Type B pancreatic cell (in vitro differentiated cells): ENCODE measurements at regions not wholly inside any gene's neighbourhood (a gene's known extent, or its start where the extent isn't known, plus 50 kb on each side); places are given as distances from the start of the nearest gene placed in this dataset.

Experiments
- DNase-seq: peaks from one replicate; pipeline ENCODE4 v3.0.0; 2021; ENCODE audit warnings: mixed read lengths; ENCODE audit not compliant: unreplicated experiment; ENCODE audit errors: extremely low spot score
- H3K27ac Mint-ChIP-seq: 2 replicates; pipeline ENCODE4 v1.8.0; 2021; ENCODE audit warnings: mild to moderate bottlenecking, mixed read lengths
- H3K27me3 Mint-ChIP-seq: 2 replicates; pipeline ENCODE4 v1.8.0; 2021; ENCODE audit warnings: mixed read lengths
- H3K36me3 Mint-ChIP-seq: 2 replicates; pipeline ENCODE4 v1.8.0; 2021; ENCODE audit warnings: mixed read lengths
- H3K4me1 Mint-ChIP-seq: one replicate; pipeline ENCODE4 v1.8.0; 2021; ENCODE audit warnings: mixed read lengths; ENCODE audit not compliant: unreplicated experiment
- H3K4me3 Mint-ChIP-seq: 2 replicates; pipeline ENCODE4 v1.8.0; 2021; ENCODE audit warnings: mild to moderate bottlenecking, mixed read lengths
- H3K9me3 Mint-ChIP-seq: 2 replicates; pipeline ENCODE4 v1.8.0; 2021; ENCODE audit warnings: mixed read lengths
- TF ChIP-seq, protein P1 (sequence below): fragments of 200-600 bp; sonication (generic); conservative IDR thresholded peaks from 2 replicates; pipeline ENCODE4 v1.5.0; 2021; ENCODE audit warnings: antibody characterized with exemption, mild to moderate bottlenecking

DNA sequence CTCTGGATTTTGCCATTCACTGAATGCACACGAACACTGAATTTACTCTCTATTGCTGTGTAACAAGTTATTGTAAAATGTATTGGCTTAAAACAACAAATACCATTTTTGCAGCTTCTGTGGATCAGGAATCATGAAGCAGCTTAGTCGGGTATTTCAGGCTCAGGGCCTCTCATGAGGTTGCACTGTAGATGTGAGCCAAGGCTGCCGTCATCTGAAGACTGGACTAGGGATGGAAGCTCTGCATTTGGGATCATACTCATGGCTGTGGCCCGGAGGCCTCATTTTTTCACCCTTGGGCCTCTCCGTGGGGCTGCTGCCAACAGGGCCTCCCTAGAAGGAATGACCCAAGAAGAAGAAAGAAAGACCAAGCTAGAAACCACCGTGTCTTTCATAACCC is 492.4 kb upstream of the CDH4 start:
- Mint-ChIP-seq H3K27me3 (peaks cover 3% of the 10 kb centered on the region), H3K4me1 (no peaks in the 10 kb centered on the region), H3K9me3 (no peaks in the 10 kb centered on the region), H3K4me3 (no peak overlapping the region), H3K27ac (no peak overlapping the region), H3K36me3 (no peaks in the 10 kb centered on the region)
- TF ChIP-seq, protein P1, sequence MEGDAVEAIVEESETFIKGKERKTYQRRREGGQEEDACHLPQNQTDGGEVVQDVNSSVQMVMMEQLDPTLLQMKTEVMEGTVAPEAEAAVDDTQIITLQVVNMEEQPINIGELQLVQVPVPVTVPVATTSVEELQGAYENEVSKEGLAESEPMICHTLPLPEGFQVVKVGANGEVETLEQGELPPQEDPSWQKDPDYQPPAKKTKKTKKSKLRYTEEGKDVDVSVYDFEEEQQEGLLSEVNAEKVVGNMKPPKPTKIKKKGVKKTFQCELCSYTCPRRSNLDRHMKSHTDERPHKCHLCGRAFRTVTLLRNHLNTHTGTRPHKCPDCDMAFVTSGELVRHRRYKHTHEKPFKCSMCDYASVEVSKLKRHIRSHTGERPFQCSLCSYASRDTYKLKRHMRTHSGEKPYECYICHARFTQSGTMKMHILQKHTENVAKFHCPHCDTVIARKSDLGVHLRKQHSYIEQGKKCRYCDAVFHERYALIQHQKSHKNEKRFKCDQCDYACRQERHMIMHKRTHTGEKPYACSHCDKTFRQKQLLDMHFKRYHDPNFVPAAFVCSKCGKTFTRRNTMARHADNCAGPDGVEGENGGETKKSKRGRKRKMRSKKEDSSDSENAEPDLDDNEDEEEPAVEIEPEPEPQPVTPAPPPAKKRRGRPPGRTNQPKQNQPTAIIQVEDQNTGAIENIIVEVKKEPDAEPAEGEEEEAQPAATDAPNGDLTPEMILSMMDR = no peak
- no peak for DNase-seq

DNA sequence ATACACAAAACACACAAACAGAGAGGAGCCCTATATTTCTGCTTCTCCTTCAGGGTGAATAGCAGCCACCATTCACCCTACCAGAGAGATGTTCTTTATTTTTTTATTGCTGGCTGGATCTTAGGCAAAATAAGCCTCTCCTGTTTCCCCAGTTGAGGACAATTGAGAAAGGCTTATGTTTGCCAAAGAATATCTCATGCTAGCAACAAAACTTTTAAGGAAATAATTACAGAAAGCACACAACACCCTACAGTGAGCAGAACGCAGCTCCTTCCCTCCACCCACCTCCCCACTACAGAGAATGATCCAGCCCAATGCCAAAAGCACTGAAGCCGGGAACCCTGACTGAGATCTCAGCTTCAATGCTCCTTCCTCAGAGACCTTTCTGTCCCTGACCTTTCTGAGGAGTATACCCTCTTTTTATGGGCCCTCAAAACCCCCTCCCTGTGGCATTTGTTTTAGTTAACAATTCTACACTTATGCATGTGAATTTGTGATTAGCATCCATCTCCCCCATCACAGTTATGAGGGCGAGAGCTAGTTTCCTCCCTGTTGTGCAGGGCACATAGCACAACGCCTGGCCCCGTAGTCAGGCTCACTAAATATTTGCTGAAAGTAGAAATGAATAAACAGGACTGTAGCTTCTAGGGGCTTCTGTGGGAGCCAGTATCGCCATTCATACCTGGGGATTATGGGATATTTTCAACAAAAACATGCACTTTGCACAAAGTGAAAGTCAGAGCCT is 491.6 kb upstream of the CDH4 start:
- TF ChIP-seq, protein P1 = no peak
- no peak overlapping the region for H3K27ac Mint-ChIP-seq
- no peak overlapping the region for H3K4me3 Mint-ChIP-seq
- H3K4me1 Mint-ChIP-seq = no peaks in the 10 kb centered on the region
- no peaks in the 10 kb centered on the region for H3K36me3 Mint-ChIP-seq
- DNase-seq = no peak
- peaks cover 3% of the 10 kb centered on the region for H3K27me3 Mint-ChIP-seq
- no peaks in the 10 kb centered on the region for H3K9me3 Mint-ChIP-seq

DNA sequence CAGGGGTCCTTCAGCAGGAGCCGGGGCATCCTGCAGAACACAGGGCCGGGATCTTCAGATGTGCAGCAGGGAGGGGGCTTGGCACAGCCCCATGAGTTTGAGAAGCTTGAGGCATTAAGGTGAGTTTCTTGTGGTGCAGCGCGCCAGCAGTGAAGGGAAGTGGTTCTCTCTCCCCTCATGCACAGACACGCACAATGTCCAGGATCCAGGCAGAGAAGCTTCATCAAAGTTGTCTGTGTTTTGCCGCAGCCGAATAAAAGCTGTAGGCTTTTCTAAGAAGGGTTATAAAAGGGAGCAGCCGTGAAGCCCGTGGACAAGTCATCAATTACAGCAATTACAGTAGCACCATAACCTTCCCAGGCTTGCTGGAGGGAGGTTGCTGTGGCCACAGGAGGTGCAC is 491.0 kb upstream of the CDH4 start:
- Mint-ChIP-seq H3K27ac (no peak overlapping the region), H3K27me3 (peaks cover 3% of the 10 kb centered on the region), H3K9me3 (no peaks in the 10 kb centered on the region), H3K36me3 (no peaks in the 10 kb centered on the region), H3K4me3 (no peak overlapping the region), H3K4me1 (no peaks in the 10 kb centered on the region)
- TF ChIP-seq, protein P1 = no peak
- no peak for DNase-seq

DNA sequence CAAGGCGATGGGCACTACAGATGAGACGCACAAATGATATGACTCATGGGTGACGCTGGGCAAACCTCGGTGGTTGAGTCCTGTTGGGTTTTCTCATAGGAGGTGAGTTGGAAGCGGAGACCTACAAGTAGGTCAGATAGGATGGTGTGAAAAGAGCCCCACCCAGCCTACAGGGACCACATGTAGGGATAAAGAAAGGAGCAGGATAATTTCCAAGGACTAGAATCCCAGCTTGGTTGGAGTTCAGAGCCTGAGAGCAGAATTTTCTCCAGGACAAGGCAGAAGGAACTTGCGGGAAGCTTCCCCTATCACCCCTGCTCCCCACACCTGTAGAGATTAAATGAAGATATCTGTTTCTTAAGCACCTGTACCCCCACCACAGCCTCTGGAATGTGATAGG is 489.7 kb upstream of the CDH4 start:
- Mint-ChIP-seq H3K4me3 (no peak overlapping the region), H3K27ac (no peak overlapping the region), H3K4me1 (no peaks in the 10 kb centered on the region), H3K9me3 (no peaks in the 10 kb centered on the region), H3K27me3 (peaks cover 6% of the 10 kb centered on the region), H3K36me3 (no peaks in the 10 kb centered on the region)
- TF ChIP-seq, protein P1 = no peak
- DNase-seq = no peak

DNA sequence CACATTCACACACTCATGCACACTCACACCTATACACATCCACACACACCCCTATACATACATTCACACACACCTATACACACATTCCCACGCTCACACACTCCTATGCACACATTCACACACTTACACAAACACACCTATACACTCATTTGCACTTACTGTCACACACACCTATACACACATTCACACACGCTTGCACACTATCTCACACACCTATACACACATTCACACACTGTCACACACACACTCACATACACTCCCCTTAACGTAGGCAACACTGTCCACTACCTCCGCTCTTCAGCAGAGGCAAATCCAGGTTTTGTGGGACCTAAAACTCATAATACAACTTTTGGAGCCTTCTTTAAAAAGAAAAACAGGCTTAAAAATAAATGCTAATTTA is 487.7 kb upstream of the CDH4 start:
- H3K27ac Mint-ChIP-seq = no peak overlapping the region

More for the DNA sequence above, 487.7 kb upstream of the CDH4 start:
- TF ChIP-seq, protein P1 = no peak
- H3K9me3 Mint-ChIP-seq = no peaks in the 10 kb centered on the region
- H3K4me1 Mint-ChIP-seq = no peaks in the 10 kb centered on the region
- no peak for DNase-seq
- peaks cover 17% of the 10 kb centered on the region for H3K27me3 Mint-ChIP-seq
- no peak overlapping the region for H3K4me3 Mint-ChIP-seq
- H3K36me3 Mint-ChIP-seq = no peaks in the 10 kb centered on the region
